K562 (cell line): ENCODE measurements at regions not wholly inside any gene's neighbourhood (a gene's known extent, or its start where the extent isn't known, plus 50 kb on each side); places are given as distances from the start of the nearest gene placed in this dataset.

Source experiments
- CTCF ChIP-seq, 3 experiments: IDR thresholded peaks in 2 of 3; conservative IDR thresholded peaks in 1 of 3; 2 replicates each; pipeline ENCODE4 v1.5.1; 2011 to 2012; ENCODE audit warnings: low read length in 3 of 3, mild to moderate bottlenecking in 3 of 3, control low read depth in 2 of 3, improper control_type of control experiment in 1 of 3, inconsistent platforms in 1 of 3, low read depth in 1 of 3, mixed read lengths in 1 of 3, moderate library complexity in 1 of 3; ENCODE audit not compliant: insufficient read depth in 2 of 3
- DPF2 ChIP-seq: fragments of 450-650 bp; IDR thresholded peaks from 2 replicates; pipeline ENCODE4 v1.6.1; 2016
- KDM1A ChIP-seq, 2 experiments: fragments of 450-650 bp; IDR thresholded peaks; 2 replicates each; pipeline ENCODE4 v1.6.1; 2016; ENCODE audit warnings: mild to moderate bottlenecking in 2 of 2
- MED1 ChIP-seq: sonication (generic); formaldehyde crosslinking; IDR thresholded peaks from 2 replicates; pipeline ENCODE4 v1.8.1; 2023; ENCODE audit warnings: missing genetic modification reagents, borderline replicate concordance
- NFIC ChIP-seq: fragments of 450-650 bp; IDR thresholded peaks from 2 replicates; pipeline ENCODE4 v1.6.1; 2017; ENCODE audit warnings: mild to moderate bottlenecking, inconsistent platforms
- NFRKB ChIP-seq: fragments of 450-650 bp; IDR thresholded peaks from 2 replicates; pipeline ENCODE4 v1.6.1; 2016; ENCODE audit warnings: low read depth
- POLR2A ChIP-seq: fragments of 450-650 bp; conservative IDR thresholded peaks from 2 replicates; pipeline ENCODE4 v1.6.1; 2016
- POLR2AphosphoS5 ChIP-seq: IDR thresholded peaks from 2 replicates; pipeline ENCODE4 v1.6.1; 2011; ENCODE audit warnings: mild to moderate bottlenecking, low read depth, low read length, moderate library complexity; ENCODE audit not compliant: control insufficient read depth, insufficient read depth
- RBM22 ChIP-seq: fragments of 200-400 bp; formaldehyde crosslinking; IDR thresholded peaks from 2 replicates; pipeline ENCODE4 v1.6.1; 2018; ENCODE audit warnings: low read length, low read depth; ENCODE audit not compliant: poor library complexity, severe bottlenecking
- RCOR1 ChIP-seq, 2 experiments: IDR thresholded peaks; 2 replicates each; pipeline ENCODE4 v1.6.1; 2012; ENCODE audit warnings: low read depth in 2 of 2, low read length in 2 of 2, borderline replicate concordance in 1 of 2, improper control_type of control experiment in 1 of 2
- SNIP1 ChIP-seq: fragments of 450-650 bp; IDR thresholded peaks from 2 replicates; pipeline ENCODE4 v1.7.1; 2017; ENCODE audit warnings: low read depth, mild to moderate bottlenecking

- no peak for TF ChIP-seq NFRKB
- TF ChIP-seq DPF2, result no peak
- TF ChIP-seq MED1 (CRISPR knock-in tag), result no peak
- no peak for TF ChIP-seq SNIP1
- no peak for TF ChIP-seq CTCF (IDR thresholded peaks at IDR 0.05 in 2 of 3, conservative IDR thresholded peaks at IDR 0.05 in 1 of 3; ENCODE audit: insufficient read depth in 2 of 3, low read depth in 1 of 3, low read length in 3 of 3)
- no peak for TF ChIP-seq RBM22
- no peak for TF ChIP-seq RCOR1 (IDR thresholded peaks at IDR 0.05; ENCODE audit: borderline replicate concordance in 1 of 2, low read depth in 2 of 2, low read length in 2 of 2)
- TF ChIP-seq KDM1A (IDR thresholded peaks at IDR 0.05), result no peak
- no peak for TF ChIP-seq NFIC
- TF ChIP-seq POLR2A, result no peak
- no peak for TF ChIP-seq POLR2AphosphoS5
These were observed 220.6 kb downstream of the ZIC4 start for GRCh38 chr3:147185781-147186180.
